Karpas-422 (cell line): ENCODE measurements at regions not wholly inside any gene's neighbourhood (a gene's known extent, or its start where the extent isn't known, plus 50 kb on each side); places are given as distances from the start of the nearest gene placed in this dataset.

Source experiments
- DNase-seq: peaks from one replicate; pipeline ENCODE4 v3.0.0-alpha.2; 2015
- H2AFZ ChIP-seq: fragments of 200-600 bp; sonication (generic); 2 replicates; pipeline ENCODE4 v1.6.1; 2014; ENCODE audit warnings: antibody characterized with exemption, low read length, mixed read lengths
- H3K27ac ChIP-seq: fragments of 200-600 bp; sonication (generic); 2 replicates; pipeline ENCODE4 v1.5.1; 2014; ENCODE audit warnings: mild to moderate bottlenecking, low read length, moderate library complexity
- H3K27me3 ChIP-seq: fragments of 200-600 bp; sonication (generic); 2 replicates; pipeline ENCODE4 v1.6.1; 2014; ENCODE audit warnings: low read length, mixed read lengths
- H3K36me3 ChIP-seq: fragments of 200-600 bp; sonication (generic); 2 replicates; pipeline ENCODE4 v1.6.1; 2014; ENCODE audit warnings: low read length, mixed read lengths; ENCODE audit not compliant: insufficient read depth
- H3K4me1 ChIP-seq: fragments of 200-600 bp; sonication (generic); 2 replicates; pipeline ENCODE4 v1.6.1; 2014; ENCODE audit warnings: mild to moderate bottlenecking, low read length, mixed read lengths
- H3K4me2 ChIP-seq: fragments of 200-600 bp; sonication (generic); 2 replicates; pipeline ENCODE4 v1.6.1; 2014; ENCODE audit warnings: low read length, low read depth, mild to moderate bottlenecking; ENCODE audit not compliant: poor library complexity, severe bottlenecking
- H3K4me3 ChIP-seq: fragments of 200-600 bp; sonication (generic); 2 replicates; pipeline ENCODE4 v1.5.1; 2014; ENCODE audit warnings: mild to moderate bottlenecking, antibody characterized with exemption, low read length, mixed read lengths
- H3K79me2 ChIP-seq: fragments of 200-600 bp; sonication (generic); 2 replicates; pipeline ENCODE4 v1.6.1; 2014; ENCODE audit warnings: mild to moderate bottlenecking, low read length, mixed read lengths
- H3K9ac ChIP-seq: fragments of 200-600 bp; sonication (generic); 2 replicates; pipeline ENCODE4 v1.6.0; 2014; ENCODE audit warnings: low read length
- H3K9me2 ChIP-seq: fragments of 200-600 bp; sonication (generic), shearing (Covaris generic); replicated peaks from 2 replicates; pipeline ENCODE4 v1.6.0; 2014; ENCODE audit warnings: mild to moderate bottlenecking, low read length, moderate library complexity; ENCODE audit not compliant: insufficient read depth
- H3K9me3 ChIP-seq: fragments of 300-700, 200-600 bp; sonication (generic); 2 replicates; pipeline ENCODE4 v1.6.1; 2014; ENCODE audit warnings: low read length, mixed read lengths
- H4K20me1 ChIP-seq: fragments of 200-600 bp; sonication (generic); 2 replicates; pipeline ENCODE4 v1.6.1; 2014; ENCODE audit warnings: mild to moderate bottlenecking, antibody characterized with exemption, low read length, low read depth; ENCODE audit not compliant: insufficient read depth

- Histone ChIP-seq H3K36me3 (no peaks in the 10 kb centered on the region), H3K9ac (no peak overlapping the region), H3K79me2 (no peaks in the 10 kb centered on the region), H3K9me3 (no peaks in the 10 kb centered on the region), H3K4me2 (no peak overlapping the region), H3K9me2 (no peaks in the 10 kb centered on the region), H2AFZ (no peak overlapping the region), H3K27me3 (no peaks in the 10 kb centered on the region), H4K20me1 (no peaks in the 10 kb centered on the region), H3K4me1 (no peaks in the 10 kb centered on the region), H3K4me3 (no peak overlapping the region), H3K27ac (no peak overlapping the region)
- DNase-seq = no peak
These were observed 156.7 kb downstream of the TRIML1 start for GRCh38 chr4:188295899-188296298.

GRCh38 chr4:188296331-188296730 is 157.1 kb downstream of the TRIML1 start:
- DNase-seq = no peak

DNA sequence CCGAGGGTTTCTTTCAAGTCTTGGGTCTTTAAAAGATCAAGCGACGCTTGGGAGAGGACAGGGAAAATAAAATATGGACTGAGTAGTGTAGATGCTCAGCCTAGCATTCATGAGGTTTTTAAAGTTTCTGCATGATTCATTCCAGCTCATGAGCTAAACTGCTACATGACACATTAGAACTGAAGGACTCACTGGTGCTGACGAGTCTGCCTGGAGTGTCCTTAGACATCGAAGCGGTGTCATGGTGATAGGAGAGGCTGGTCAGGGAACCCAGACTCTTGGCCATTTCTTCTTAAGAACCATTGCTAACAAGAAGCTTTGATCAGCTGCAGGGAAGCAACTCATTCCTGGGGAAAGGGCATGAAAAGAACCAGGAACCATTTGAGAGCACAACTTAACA is 158.6 kb downstream of the TRIML1 start:
- Histone ChIP-seq H3K4me3 (no peak overlapping the region), H3K9me3 (no peaks in the 10 kb centered on the region), H2AFZ (no peak overlapping the region), H3K4me2 (no peak overlapping the region), H3K27me3 (no peaks in the 10 kb centered on the region), H3K4me1 (no peaks in the 10 kb centered on the region), H3K9me2 (no peaks in the 10 kb centered on the region), H3K27ac (no peak overlapping the region), H3K36me3 (no peaks in the 10 kb centered on the region), H3K9ac (no peak overlapping the region), H3K79me2 (no peaks in the 10 kb centered on the region), H4K20me1 (no peaks in the 10 kb centered on the region)
- DNase-seq = no peak

More at GRCh38 chr4:188296331-188296730, 157.1 kb downstream of the TRIML1 start:
- H3K9ac ChIP-seq = no peak overlapping the region
- no peaks in the 10 kb centered on the region for H3K9me2 ChIP-seq
- no peaks in the 10 kb centered on the region for H4K20me1 ChIP-seq
- no peak overlapping the region for H3K4me3 ChIP-seq
- H3K27me3 ChIP-seq = no peaks in the 10 kb centered on the region
- no peaks in the 10 kb centered on the region for H3K36me3 ChIP-seq
- no peak overlapping the region for H2AFZ ChIP-seq
- H3K27ac ChIP-seq = no peak overlapping the region
- H3K9me3 ChIP-seq = no peaks in the 10 kb centered on the region
- H3K4me1 ChIP-seq = no peaks in the 10 kb centered on the region
- H3K79me2 ChIP-seq = no peaks in the 10 kb centered on the region
- H3K4me2 ChIP-seq = no peak overlapping the region

DNA sequence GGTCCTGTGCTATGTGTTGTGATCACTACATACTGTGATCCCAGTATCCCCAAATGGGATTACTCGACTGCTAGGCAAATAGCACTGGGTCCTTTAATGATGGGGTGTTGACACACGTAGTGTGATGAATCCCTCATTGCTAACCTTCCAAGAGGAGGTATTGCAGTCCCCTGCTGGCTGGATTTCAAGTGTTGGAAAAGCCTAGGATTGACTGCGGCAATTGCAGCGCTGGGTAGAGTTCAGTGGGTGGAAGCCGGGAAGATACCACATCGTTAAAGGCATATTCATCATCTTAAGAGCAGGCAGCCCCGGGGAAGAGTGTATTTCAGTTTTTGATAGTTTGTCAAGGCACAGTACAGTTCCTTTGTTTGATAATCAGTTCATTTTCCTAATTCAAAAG is 159.9 kb downstream of the TRIML1 start:
- Histone ChIP-seq H3K9me3 (no peaks in the 10 kb centered on the region), H3K79me2 (no peaks in the 10 kb centered on the region), H2AFZ (no peak overlapping the region), H3K9me2 (no peaks in the 10 kb centered on the region), H4K20me1 (no peaks in the 10 kb centered on the region), H3K4me3 (no peak overlapping the region), H3K27me3 (no peaks in the 10 kb centered on the region), H3K9ac (no peak overlapping the region), H3K4me2 (no peak overlapping the region), H3K36me3 (no peaks in the 10 kb centered on the region), H3K27ac (no peak overlapping the region), H3K4me1 (no peaks in the 10 kb centered on the region)
- no peak for DNase-seq

GRCh38 chr4:188300385-188300784 is 161.1 kb downstream of the TRIML1 start:
- H3K4me1 ChIP-seq = no peaks in the 10 kb centered on the region
- H3K4me2 ChIP-seq = no peak overlapping the region
- no peaks in the 10 kb centered on the region for H3K9me2 ChIP-seq
- no peak overlapping the region for H3K4me3 ChIP-seq
- no peak overlapping the region for H2AFZ ChIP-seq
- H4K20me1 ChIP-seq = no peaks in the 10 kb centered on the region
- no peaks in the 10 kb centered on the region for H3K36me3 ChIP-seq
- no peak overlapping the region for H3K27ac ChIP-seq
- H3K27me3 ChIP-seq = no peaks in the 10 kb centered on the region
- no peaks in the 10 kb centered on the region for H3K79me2 ChIP-seq
- H3K9ac ChIP-seq = no peak overlapping the region
- no peaks in the 10 kb centered on the region for H3K9me3 ChIP-seq
- DNase-seq = no peak

DNA sequence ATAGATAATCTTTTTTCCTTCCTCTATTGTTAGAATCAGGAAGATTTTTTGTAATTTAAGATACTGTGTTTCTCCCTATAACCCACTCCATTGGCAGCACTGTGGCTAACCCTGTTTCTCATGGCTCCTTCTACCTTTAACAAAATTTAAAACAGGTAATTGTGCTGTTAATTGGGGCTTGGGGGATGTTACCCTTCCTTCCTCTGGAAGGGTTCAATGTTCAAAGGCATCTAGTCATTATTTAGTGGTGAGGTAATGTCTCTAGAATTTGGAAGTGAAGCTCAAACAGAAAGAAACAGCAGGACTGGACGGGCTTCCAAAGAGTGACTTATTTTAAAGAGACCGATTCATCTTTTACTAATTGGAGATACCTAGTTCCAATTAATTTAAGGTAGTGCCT is 166.4 kb downstream of the TRIML1 start:
- Histone ChIP-seq H3K27me3 (no peaks in the 10 kb centered on the region), H3K9ac (no peak overlapping the region), H3K4me2 (no peak overlapping the region), H3K27ac (no peak overlapping the region), H3K9me3 (no peaks in the 10 kb centered on the region), H3K9me2 (no peaks in the 10 kb centered on the region), H4K20me1 (no peaks in the 10 kb centered on the region), H2AFZ (no peak overlapping the region), H3K79me2 (no peaks in the 10 kb centered on the region), H3K4me3 (no peak overlapping the region), H3K36me3 (no peaks in the 10 kb centered on the region), H3K4me1 (no peaks in the 10 kb centered on the region)
- DNase-seq = no peak

DNA sequence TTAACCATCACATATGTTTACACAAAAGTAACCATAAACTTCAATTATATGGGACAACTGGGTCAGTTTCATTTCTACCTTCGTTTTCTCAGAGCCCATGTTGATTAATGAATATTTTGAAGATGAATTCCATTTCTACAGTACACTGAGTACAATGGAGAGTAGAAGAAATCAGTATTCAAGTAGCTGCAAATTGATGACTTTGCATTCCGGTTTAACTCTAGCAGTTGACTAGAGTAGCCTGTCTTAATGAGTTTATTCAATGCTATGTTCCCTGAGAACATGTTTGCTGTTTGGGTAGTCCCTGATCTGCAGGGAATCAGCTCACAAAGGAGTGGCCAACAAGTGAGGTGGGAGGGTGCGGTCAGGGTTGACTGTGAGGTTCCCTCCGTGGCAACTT is 168.3 kb downstream of the TRIML1 start:
- H3K4me1 ChIP-seq = no peaks in the 10 kb centered on the region
- no peaks in the 10 kb centered on the region for H3K9me2 ChIP-seq
- no peak overlapping the region for H3K4me3 ChIP-seq
- no peak overlapping the region for H3K9ac ChIP-seq
- H3K27me3 ChIP-seq = no peaks in the 10 kb centered on the region
- no peaks in the 10 kb centered on the region for H3K36me3 ChIP-seq
- DNase-seq = no peak
- no peaks in the 10 kb centered on the region for H3K9me3 ChIP-seq
- no peak overlapping the region for H2AFZ ChIP-seq
- H4K20me1 ChIP-seq = no peaks in the 10 kb centered on the region
- H3K79me2 ChIP-seq = no peaks in the 10 kb centered on the region
- H3K4me2 ChIP-seq = no peak overlapping the region
- no peak overlapping the region for H3K27ac ChIP-seq

- Histone ChIP-seq H3K9me2 (no peaks in the 10 kb centered on the region), H3K4me1 (no peaks in the 10 kb centered on the region), H3K9me3 (no peaks in the 10 kb centered on the region), H3K9ac (no peak overlapping the region), H3K36me3 (no peaks in the 10 kb centered on the region), H3K27me3 (no peaks in the 10 kb centered on the region), H2AFZ (no peak overlapping the region), H4K20me1 (no peaks in the 10 kb centered on the region), H3K27ac (no peak overlapping the region), H3K4me2 (no peak overlapping the region), H3K4me3 (no peak overlapping the region), H3K79me2 (no peaks in the 10 kb centered on the region)
- no peak for DNase-seq
These were observed 168.9 kb downstream of the TRIML1 start for GRCh38 chr4:188308142-188308541.

DNA sequence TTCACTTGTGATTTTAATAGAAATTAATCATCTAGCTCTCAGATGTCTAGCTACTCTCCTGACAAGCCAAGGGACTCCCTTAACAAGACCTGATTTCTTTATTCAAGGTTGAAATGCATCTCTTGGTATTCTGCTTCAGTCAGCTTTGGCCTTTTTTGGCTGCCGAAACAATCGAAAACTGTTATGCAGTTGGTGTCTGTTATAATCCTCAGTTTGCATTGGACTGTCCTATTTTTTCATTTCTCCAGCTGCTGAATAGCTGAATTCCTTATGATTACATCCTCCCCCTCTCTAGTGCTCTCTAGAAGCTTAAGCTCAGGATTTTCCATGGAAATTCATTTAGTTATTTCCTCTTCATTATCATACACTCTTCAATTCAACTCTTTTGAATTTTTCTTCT is 177.2 kb downstream of the TRIML1 start:
- H3K4me2 ChIP-seq = no peak overlapping the region
- H3K9me2 ChIP-seq = no peaks in the 10 kb centered on the region
- H3K27ac ChIP-seq = no peak overlapping the region
- no peaks in the 10 kb centered on the region for H3K79me2 ChIP-seq
- no peaks in the 10 kb centered on the region for H3K36me3 ChIP-seq
- no peaks in the 10 kb centered on the region for H3K27me3 ChIP-seq
- DNase-seq = no peak
- no peak overlapping the region for H2AFZ ChIP-seq
- no peak overlapping the region for H3K9ac ChIP-seq
- no peaks in the 10 kb centered on the region for H4K20me1 ChIP-seq
- no peaks in the 10 kb centered on the region for H3K9me3 ChIP-seq
- no peak overlapping the region for H3K4me3 ChIP-seq
- H3K4me1 ChIP-seq = no peaks in the 10 kb centered on the region
